ENCODE measurements at regions not wholly inside any gene's neighbourhood (a gene's known extent, or its start where the extent isn't known, plus 50 kb on each side); places are given as distances from the start of the nearest gene placed in this dataset.

DNA sequence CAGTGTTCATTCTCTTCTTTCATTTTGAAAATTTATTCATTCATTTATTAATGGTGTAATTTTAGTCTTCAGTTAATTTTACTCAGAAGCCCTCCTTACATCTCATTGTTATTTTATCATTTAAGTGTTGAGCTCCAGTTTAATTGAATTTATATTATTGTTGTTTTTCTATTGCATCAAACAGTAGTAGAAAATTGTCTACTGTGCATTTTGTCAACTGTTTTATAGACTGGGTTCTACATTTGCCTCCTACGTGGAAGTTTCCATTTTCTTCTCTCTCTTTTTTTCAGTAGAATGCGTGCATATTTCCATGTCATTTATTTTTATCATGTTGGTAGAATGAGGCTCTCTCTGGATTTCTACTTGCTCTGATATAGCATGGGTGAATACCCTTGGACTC, 487.4 kb downstream of the NR2F2 start:
- no peak for DNase-seq
- no peak for TF ChIP-seq CTCF (IDR thresholded peaks at IDR 0.05)
- no peak for TF ChIP-seq POLR2A (IDR thresholded peaks at IDR 0.05)
- 69 to 84% (median 80%) methylated on average over 2 of the region's 2 CpGs for WGBS, 4 donors
- H3K4me3 ChIP-seq: no peak overlapping the region
- H3K4me1 ChIP-seq (replicated peaks in 1 of 2): no peaks in the 10 kb centered on the region
- H3K36me3 ChIP-seq (replicated peaks in 1 of 2): no peaks in the 10 kb centered on the region
- intact Hi-C loops (cut with DNase I): no loop called here
- no peaks in the 10 kb centered on the region for H3K9me3 ChIP-seq (replicated peaks in 1 of 3)
- no peak overlapping the region for H3K27ac ChIP-seq
- no peaks in the 10 kb centered on the region for H3K27me3 ChIP-seq

DNA sequence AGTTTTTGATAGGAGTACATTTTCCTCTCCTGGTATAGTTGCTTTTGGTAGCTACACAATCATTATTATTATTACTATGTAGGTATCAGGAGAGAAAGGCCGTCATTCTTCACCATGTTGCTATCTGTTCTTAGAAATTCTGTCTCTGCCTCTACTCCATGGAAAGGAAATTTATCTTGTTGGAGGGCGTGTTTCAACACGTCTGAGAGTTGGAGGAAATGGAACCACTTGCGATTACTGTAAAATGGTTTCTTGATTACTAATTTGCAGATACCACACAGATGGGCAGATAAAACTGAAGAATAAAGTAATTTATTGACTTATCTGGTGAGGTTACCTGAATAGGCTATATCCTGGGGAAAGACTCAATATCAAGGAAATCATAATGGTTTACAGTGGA, 488.4 kb downstream of the NR2F2 start:
- Histone ChIP-seq H3K4me1 (replicated peaks in 1 of 2) (no peaks in the 10 kb centered on the region), H3K27me3 (no peaks in the 10 kb centered on the region), H3K27ac (no peak overlapping the region), H3K9me3 (replicated peaks in 1 of 3) (no peaks in the 10 kb centered on the region), H3K36me3 (replicated peaks in 1 of 2) (no peaks in the 10 kb centered on the region), H3K4me3 (no peak overlapping the region)
- no peak for DNase-seq
- TF ChIP-seq POLR2A (IDR thresholded peaks at IDR 0.05) (no peak), CTCF (IDR thresholded peaks at IDR 0.05) (no peak)
- intact Hi-C loops (cut with DNase I): no loop called here
- 71 to 82% (median 80%) methylated on average over 4 of the region's 4 CpGs for WGBS, 4 donors

GRCh38 chr15:96827981-96828380, 497.5 kb downstream of the NR2F2 start:
- TF ChIP-seq CTCF (IDR thresholded peaks at IDR 0.05) (no peak), POLR2A (IDR thresholded peaks at IDR 0.05) (no peak)
- Histone ChIP-seq H3K36me3 (replicated peaks in 1 of 2) (no peaks in the 10 kb centered on the region), H3K27ac (no peak overlapping the region), H3K4me1 (replicated peaks in 1 of 2) (no peaks in the 10 kb centered on the region), H3K9me3 (replicated peaks in 1 of 3) (no peaks in the 10 kb centered on the region), H3K27me3 (no peaks in the 10 kb centered on the region), H3K4me3 (no peak overlapping the region)
- no peak for DNase-seq
- 77 to 86% (median 81%) methylated on average over 8 of the region's 8 CpGs for WGBS, 4 donors
- intact Hi-C loops (cut with DNase I): no loop called here

- no peak overlapping the region for H3K4me3 ChIP-seq
- no peaks in the 10 kb centered on the region for H3K36me3 ChIP-seq (replicated peaks in 1 of 2)
- H3K27me3 ChIP-seq: no peaks in the 10 kb centered on the region
- H3K27ac ChIP-seq: no peak overlapping the region
- 81 to 85% (median 83%) methylated on average over 13 to 14 of the region's 14 CpGs for WGBS, 4 donors
- TF ChIP-seq POLR2A (IDR thresholded peaks at IDR 0.05) (no peak), CTCF (IDR thresholded peaks at IDR 0.05) (no peak)
- DNase-seq: no peak
- intact Hi-C loops (cut with DNase I): no loop called here
- H3K9me3 ChIP-seq (replicated peaks in 1 of 3): no peaks in the 10 kb centered on the region
- no peaks in the 10 kb centered on the region for H3K4me1 ChIP-seq (replicated peaks in 1 of 2)
These were observed 506.9 kb downstream of the NR2F2 start for GRCh38 chr15:96837241-96837970.
